ENCODE measurements at regions not wholly inside any gene's neighbourhood (a gene's known extent, or its start where the extent isn't known, plus 50 kb on each side); places are given as distances from the start of the nearest gene placed in this dataset.
"Not testable (repeated sequence)": the region's sequence is repeated elsewhere in the genome, so short reads cannot be mapped to it uniquely, and the experiment has no call there.

DNA sequence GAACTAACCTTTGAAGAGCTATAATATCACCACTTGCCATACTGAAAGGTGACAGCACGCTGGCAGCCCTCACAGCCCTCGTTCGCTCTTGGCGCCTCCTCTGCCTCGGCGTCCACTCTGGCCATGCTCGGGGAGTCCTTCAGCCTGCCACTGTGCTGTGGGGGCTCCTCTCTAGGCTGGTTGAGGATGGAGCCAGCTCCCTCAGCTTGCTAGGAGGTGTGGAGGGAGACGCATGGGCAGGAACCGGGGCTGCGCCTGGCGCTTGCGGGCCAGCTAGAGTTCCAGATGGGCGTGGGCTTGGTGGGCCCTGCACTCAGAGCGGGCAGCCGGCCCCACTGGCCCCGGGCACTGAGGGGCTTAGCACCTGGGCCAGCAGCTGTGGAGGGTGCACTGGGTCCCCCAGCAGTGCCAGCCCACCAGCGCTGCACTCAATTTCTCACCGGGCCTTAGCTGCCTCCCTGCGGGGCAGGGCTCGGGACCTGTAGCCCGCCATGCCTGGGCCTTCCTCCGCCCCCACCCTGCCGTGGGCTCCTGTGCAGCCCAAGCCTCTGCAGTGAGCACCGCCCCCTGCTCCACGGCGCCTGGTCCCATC lies 329.7 kb downstream of the LMBRD1 start:
- no peak for TF ChIP-seq CTCF (IDR thresholded peaks at IDR 0.05; ENCODE audit: low read depth, low read length)
- Histone ChIP-seq H3K4me3 (ENCODE audit: low read depth, low read length) (no peak overlapping the region), H3K9me3 (no peaks in the 10 kb centered on the region), H3K4me1 (no peaks in the 10 kb centered on the region), H3K27me3 (no peaks in the 10 kb centered on the region), H3K36me3 (no peaks in the 10 kb centered on the region)
- no peak for DNase-seq

DNA sequence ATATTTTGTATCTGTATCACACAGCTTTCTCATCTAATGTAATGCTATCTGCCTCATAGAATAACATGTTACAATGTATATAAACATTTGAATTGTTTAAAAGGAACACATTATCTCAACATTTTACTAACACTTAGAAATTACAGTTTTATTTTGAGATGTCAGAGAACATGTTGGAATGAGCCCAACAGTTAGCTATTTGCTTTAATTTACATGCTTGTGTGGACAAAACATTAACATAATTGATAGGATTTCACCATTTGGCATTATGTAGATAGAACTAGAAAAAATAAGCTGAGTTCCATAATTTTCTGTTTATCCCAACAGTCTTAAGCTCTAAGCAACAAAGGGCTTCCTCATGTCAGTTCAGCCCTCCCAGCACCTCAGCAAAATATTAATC lies 330.9 kb downstream of the LMBRD1 start:
- no peak for DNase-seq
- H3K27me3 ChIP-seq, result no peaks in the 10 kb centered on the region
- H3K9me3 ChIP-seq, result no peaks in the 10 kb centered on the region
- TF ChIP-seq CTCF (IDR thresholded peaks at IDR 0.05; ENCODE audit: low read depth, low read length), result no peak
- no peaks in the 10 kb centered on the region for H3K36me3 ChIP-seq
- H3K4me1 ChIP-seq, result no peaks in the 10 kb centered on the region
- H3K4me3 ChIP-seq (ENCODE audit: low read depth, low read length), result no peak overlapping the region

GRCh38 chr6:69456086-69456485 lies 340.7 kb downstream of the LMBRD1 start:
- H3K27me3 ChIP-seq, result no peaks in the 10 kb centered on the region
- no peak for TF ChIP-seq CTCF (IDR thresholded peaks at IDR 0.05; ENCODE audit: low read depth, low read length)
- no peak overlapping the region for H3K4me3 ChIP-seq (ENCODE audit: low read depth, low read length)
- no peaks in the 10 kb centered on the region; the same call in 1 of the 2 replicates for H3K9me3 ChIP-seq
- no peak for DNase-seq
- H3K4me1 ChIP-seq, result no peaks in the 10 kb centered on the region
- no peaks in the 10 kb centered on the region for H3K36me3 ChIP-seq

DNA sequence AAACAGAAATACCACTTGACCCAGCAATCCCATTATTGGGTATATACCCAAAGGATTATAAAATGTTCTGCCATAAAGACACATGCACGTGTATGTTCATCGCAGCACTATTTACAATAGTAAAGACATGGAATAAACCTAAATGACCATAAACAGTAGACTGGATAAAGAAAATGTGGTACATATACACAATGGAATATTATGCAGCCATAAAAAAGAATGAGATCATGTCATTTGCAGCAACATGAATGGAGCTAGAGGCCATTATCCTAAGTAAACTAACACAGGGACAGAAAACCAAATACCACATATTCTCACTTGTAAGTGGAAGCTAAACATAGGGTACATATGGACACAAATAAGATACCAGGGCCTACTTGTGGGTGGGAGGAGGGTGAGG lies 342.2 kb downstream of the LMBRD1 start:
- H3K9me3 ChIP-seq, DNase-seq: not testable (repeated sequence)

DNA sequence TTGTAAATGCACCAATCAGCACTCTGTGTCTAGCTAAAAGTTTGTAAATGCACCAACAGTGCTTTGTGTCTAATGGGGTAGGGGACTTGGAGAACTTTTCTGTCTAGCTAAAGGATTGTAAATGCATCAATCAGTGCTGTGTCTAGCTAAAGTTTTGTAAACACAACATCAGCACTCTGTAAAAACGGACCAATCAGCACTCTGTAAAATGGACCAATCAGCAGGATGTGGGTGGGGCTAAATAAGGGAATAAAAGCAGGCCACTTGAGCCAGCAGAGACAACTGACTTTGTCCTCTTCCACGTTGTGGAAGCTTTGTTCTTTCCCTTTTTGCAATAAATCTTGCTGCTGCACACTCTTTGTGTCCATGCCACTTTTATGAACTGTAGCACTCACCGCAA lies 346.3 kb downstream of the LMBRD1 start:
- H3K9me3 ChIP-seq; H3K4me3 ChIP-seq (ENCODE audit: low read depth, low read length); H3K4me1 ChIP-seq; DNase-seq; H3K36me3 ChIP-seq; H3K27me3 ChIP-seq: not testable (repeated sequence)

More for the DNA sequence above, 342.2 kb downstream of the LMBRD1 start:
- not testable (repeated sequence) for H3K36me3 ChIP-seq; H3K27me3 ChIP-seq; H3K4me1 ChIP-seq; H3K4me3 ChIP-seq (ENCODE audit: low read depth, low read length)

DNA sequence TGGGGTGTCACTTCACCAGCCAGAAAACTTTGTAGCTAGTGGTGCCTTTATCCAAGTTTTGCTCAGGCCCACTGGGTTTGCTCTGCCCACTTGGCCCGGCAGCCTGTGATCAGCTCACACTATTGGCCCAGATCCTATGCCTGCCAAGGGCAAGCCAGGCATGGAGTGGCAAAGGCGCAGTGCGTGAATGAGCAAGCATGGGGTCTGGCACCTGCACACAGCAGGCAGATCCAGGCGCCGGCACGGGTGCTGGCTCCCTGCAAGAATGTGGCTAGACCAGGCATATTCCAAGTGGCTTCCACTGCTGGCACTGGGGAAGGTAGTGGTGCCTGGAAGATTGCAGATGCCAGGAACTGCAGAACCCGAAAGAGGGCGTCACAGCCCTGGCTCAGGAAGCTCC lies 346.9 kb downstream of the LMBRD1 start:
- TF ChIP-seq CTCF (IDR thresholded peaks at IDR 0.05; ENCODE audit: low read depth, low read length), result no peak
- Histone ChIP-seq H3K4me1 (no peaks in the 10 kb centered on the region), H3K9me3 (peaks cover 7% of the 10 kb centered on the region), H3K27me3 (no peaks in the 10 kb centered on the region), H3K4me3 (ENCODE audit: low read depth, low read length) (no peak overlapping the region), H3K36me3 (no peaks in the 10 kb centered on the region)
- no peak for DNase-seq

All from BE2C (cell line).